GM21717 (cell line): ENCODE measurements at regions not wholly inside any gene's neighbourhood (a gene's known extent, or its start where the extent isn't known, plus 50 kb on each side); places are given as distances from the start of the nearest gene placed in this dataset.
"Not testable (repeated sequence)": the region's sequence is repeated elsewhere in the genome, so short reads cannot be mapped to it uniquely, and the experiment has no call there.

Source experiments
- ATAC-seq: cut with Tn5 transposase; IDR thresholded peaks from one replicate; pipeline ENCODE4 v1.9.1; 2021; ENCODE audit warnings: mild to moderate bottlenecking, moderate library complexity; ENCODE audit not compliant: unreplicated experiment

- no peak for ATAC-seq
Measured at GRCh38 chr17:71780596-71780995, 340.2 kb upstream of the SOX9 start.

DNA sequence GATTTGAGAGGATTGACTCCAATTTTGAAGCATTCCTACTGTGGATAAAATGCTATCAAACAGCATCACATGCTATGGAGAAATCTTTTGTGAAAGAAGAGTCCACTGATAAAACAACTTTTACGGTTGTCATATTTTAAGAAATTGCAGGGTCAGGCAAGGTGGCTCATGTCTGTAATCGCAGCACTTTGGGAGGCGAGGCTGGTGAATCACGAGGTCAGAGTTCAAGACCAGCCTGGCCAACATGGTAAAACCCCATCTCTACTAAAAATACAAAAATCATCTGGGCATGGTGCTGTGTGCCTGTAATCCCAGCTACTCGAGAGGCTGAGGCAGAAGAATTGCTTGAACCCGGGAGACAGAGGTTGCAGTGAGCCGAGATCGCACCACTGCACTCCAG is 338.8 kb upstream of the SOX9 start:
- ATAC-seq = not testable (repeated sequence)

DNA sequence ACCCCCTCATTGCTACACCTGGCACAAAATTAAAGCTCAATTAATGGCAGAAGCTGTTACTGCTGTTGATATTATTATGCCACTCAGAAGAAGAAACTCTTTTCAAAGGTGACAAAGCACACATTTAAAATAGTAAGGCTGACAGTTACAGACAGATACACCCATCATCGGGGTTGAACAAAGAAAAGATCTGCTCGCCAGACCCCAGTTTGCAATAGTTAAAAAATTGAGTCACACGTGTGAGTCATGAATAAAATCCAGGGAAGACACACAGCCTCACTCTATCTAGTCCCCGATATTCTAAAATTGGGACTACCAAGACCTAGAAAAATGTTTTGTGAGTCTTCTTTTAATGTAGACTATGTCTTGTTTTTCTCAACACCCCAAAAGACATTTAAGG is 330.0 kb upstream of the SOX9 start:
- no peak for ATAC-seq

DNA sequence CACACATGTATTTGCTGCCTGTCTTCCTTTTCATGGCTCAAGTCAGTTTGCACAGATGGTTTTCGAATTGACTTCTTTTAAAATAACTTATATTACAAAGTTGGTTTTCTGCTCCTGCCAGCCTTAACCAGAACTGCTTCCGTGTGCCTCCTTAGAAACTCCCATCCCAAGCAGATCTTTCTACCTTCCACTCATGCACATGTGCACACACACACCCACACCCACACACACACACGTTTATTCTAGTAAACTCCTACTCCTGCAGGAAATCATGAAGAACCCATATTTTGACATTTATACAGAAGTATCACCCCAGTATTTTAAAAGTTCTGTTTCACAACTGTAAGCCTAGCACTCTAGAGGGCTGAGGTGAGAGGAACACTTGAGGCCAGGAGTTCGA is 329.5 kb upstream of the SOX9 start:
- no peak for ATAC-seq

DNA sequence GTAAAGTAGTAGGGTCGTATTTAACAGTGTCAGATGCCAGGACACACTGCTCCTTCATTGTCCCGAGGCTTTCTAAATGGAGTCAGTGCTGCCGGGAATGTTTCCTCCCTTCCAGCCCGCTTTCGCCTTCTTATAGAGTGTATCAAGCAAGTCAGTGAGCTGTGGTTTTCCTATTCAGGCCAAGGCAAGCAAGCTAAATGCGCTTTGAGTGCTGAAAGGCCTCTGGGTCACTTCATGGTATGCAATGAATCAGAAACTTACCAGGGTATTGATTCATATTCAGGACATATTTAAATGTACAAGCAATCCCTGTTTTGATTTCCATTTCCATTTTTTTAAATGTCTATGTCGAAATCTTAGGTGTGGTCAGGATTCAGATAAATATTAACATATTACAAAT is 327.9 kb upstream of the SOX9 start:
- no peak for ATAC-seq

- no peak for ATAC-seq
Measured at GRCh38 chr17:71793518-71793917, 327.3 kb upstream of the SOX9 start.

- no peak for ATAC-seq
Measured at GRCh38 chr17:71798701-71799100, 322.1 kb upstream of the SOX9 start.

- ATAC-seq = no peak
Measured at GRCh38 chr17:71799657-71800056, 321.2 kb upstream of the SOX9 start.

- ATAC-seq = no peak
Measured at GRCh38 chr17:71801301-71801700, 319.5 kb upstream of the SOX9 start.

- ATAC-seq = no peak
Measured at GRCh38 chr17:71802663-71803062, 318.2 kb upstream of the SOX9 start.

DNA sequence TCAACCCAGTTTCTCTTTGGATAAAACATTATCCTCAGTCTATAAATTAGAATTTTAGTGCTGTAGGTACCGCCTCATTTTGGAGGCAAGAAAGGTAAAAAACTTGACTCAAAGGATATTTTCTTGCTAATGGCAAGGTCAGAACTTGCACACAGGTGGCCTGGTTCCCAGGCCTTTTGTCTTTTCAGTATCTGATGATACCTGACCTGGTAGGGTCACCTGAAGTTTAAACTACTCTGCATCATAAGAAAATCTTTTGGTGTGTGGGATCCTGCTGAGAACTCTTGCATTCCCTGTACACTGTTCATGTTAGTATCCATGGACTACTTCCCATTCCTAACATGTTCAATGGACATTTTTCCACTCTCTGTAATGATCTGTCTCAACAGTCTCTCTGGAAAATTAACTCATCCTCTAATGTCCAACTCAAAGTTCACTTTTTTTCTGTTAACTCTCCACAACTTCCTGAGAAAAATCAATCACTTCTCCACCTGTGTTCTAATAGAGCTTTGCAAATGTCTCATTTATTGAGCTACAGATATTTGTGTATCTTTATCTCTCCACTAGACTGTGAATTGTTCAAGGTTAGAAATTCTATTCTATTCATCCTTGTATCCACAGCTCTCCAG is 317.1 kb upstream of the SOX9 start:
- no peak for ATAC-seq

GRCh38 chr17:71809537-71809936 is 311.3 kb upstream of the SOX9 start:
- ATAC-seq = no peak

- not testable (repeated sequence) for ATAC-seq
Measured at GRCh38 chr17:71813861-71814260, 307.0 kb upstream of the SOX9 start.

DNA sequence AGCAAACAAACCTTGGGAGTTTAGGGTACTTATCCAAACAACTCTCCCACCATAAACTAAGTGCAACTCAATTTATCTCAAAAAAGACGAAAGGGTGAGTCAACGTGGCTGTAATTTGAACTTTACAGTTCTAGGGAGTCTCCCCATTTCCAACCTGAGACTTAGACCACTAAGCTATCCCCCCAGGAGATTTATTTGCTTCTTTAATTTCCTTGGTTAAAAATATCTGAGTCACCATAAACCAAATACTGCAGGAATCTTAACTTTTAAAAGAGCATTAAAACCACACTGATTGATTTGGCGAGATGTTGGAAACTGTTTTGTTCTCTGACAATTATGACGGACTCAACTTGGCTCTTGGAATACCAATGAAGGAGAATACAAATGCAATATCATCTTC is 299.3 kb upstream of the SOX9 start:
- ATAC-seq = no peak

DNA sequence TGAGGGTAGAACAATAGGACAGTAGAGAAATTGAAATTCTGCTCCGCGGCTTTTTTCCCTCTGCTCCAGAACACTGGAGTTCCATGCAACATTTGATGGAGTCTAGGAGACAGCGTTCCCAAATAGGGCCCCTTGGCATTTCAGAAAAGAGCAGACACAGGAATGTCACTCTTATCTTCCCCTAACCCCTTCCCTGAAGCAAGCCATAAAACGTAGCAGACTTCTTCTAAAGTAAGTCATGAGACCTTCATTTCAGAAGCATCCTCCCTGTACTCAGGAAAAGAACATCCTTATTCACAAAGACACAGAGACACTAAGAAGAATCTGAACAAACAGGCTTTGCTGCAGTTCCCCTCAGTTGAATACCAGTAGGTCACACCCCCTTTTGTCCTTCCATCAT is 296.1 kb upstream of the SOX9 start:
- ATAC-seq = no peak

DNA sequence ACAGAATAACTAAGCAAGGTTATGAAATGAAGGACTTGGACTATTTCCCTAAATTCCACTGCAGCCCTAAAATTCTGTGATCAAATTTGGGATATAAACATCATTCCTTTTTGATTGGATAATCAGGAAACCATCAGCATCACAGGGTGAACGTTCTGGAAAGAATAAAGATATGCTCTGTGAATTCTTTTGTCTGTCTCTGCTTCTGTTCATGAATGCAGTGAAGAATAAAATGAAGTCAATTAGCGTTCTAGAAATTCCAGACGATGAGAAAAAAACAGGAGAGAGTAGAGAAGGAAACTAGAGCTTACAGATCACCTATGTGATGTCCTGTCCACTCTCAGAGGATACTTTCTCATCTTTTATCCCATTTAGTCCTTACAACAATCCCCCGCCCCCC is 295.1 kb upstream of the SOX9 start:
- no peak for ATAC-seq

GRCh38 chr17:71828182-71828596 is 292.6 kb upstream of the SOX9 start:
- no peak for ATAC-seq

DNA sequence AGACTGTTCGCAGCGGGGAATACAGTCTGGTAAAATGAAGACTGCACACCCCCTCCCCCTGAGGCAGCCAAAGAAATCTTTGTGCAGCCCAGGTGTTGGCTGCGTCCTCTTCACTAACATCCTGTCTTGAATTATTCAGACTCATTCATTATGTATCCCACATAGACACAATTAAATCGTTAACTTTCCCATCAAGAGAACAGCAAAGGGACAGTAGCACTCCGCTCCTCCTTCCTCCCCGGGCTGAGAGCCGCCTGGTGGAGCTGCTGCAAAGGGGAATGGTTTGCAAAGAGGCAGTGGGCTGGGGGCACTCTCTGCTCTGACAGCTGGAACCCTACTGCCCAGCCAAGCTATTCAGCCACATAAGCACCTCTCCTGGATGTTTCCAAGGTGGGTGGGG is 290.0 kb upstream of the SOX9 start:
- no peak for ATAC-seq

DNA sequence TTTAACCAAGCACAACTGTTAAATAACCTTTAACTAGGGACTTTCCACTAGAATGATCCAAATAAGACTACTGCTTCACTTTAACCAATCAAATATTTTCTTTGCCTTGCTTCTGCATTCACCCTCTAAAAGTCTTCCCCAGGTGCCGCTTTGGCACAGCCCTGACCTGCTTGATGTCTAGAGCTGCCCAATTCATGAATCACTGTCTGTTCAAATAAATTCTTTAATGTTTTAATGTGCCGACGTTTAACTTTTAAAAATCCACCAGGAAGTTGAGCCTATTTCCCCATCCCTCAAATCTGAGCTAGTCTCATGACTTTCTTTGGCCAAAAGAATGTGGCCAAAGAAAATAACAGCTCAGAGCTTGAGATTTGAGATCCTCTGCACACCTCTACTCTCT is 277.8 kb upstream of the SOX9 start:
- ATAC-seq = no peak

GRCh38 chr17:71845337-71845736 is 275.5 kb upstream of the SOX9 start:
- no peak for ATAC-seq

DNA sequence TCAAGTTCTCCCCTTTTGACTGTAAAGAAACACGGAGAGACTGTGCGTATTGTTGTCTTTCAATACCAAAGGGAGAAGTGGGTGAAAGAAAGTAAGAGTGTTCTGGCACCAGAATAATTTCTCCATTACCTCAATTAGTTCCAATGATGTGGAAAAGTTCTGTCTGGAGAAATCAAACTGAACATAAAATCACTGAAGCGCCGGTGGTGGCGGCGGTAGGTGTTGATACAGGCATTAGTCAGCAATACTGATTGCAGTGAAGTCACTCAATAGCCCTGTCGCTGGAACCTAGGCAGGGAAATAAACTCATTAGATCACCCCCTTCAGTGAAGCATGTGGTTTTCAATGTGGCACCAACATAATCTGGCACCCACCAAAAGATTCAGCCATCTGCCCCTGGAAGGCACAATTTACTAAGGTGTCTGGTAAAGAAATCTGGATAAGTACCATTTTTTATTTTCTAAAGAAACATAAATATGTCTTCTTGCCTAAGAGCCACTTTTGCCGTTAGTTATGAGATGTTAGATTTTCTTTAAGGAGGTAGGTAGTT is 274.2 kb upstream of the SOX9 start:
- ATAC-seq = no peak

DNA sequence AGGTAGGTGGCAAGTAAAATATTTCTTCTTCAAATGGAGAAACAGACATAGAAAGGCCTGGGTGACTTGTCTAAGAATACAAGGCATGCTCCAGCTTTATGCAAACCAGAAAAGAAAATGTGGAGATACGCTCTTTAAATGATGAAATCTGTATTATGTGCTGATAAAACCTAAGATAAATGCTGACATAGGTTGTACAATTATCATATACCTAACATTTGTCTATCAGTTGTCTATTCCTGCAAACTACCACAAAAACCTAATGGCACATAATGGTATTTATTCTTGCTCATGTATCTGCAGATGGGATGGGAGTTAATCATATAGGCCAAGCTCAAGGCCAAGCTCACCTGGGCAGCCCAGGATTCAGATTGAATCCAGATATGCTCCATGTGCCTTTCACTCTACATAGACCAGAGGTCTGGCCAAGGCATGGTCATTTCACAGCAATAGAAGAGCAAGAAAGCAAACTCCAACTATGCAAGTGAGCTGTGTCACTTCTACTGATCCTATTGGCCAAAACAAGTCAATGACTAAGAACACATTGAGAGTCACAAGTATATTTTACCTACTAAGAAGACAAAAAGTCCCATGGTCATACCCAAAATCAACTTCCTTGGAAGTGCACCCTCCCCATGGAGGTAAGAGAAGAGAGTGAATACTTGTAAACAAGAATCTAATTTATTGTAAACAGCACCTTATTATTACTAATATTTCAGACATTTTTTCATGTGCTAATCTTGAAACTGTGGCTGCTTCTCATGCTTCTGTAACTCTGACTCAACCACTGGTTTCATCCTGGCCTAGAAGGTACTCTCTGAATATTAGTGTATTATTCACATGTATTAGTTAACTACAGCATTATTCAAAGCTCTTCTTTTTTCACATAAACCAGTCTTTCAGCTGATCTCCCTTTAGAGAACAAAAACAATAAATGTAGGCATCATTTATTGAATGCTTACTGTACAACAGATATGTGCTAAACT is 270.7 kb upstream of the SOX9 start:
- ATAC-seq = no peak
